ENCODE measurements at regions not wholly inside any gene's neighbourhood (a gene's known extent, or its start where the extent isn't known, plus 50 kb on each side); places are given as distances from the start of the nearest gene placed in this dataset.

DNA sequence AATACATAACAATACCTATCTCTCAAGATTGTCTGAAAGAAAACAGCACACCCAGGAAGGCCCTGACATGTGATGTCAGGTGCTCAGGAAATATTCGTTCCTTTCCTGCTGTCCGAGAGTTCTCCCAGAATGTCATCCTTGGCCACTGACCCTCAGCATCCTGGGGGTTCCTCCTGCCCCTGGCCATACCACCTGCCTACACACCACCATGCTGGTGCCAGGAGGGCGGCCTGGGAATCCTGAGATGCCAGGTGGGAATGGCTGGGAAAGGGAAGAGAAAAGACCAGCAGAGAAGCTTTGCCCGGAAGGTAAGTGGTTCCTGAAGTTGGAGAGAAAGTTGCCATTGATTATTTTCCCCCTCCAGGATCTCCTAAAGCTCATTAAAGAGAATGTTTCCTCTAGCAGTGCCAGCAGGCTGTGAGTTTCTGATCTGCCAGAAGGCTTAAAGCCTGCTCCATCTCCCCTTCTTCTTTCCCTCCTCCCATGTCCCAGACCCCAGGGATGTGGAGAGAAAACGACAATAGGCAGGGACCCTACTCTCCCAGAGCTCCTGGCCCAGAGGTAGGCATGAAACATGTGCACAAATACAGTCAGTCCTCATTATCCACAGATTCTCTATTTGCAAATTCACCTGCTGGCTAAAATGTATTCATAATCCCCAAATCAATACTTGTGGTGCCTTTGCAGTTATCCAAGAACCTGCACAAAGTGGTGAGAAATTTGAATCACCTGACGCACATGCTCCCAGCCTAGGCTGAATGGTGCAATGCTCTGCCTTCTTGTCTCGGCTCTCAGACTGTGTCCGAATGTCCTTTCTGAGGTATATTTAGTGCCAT is 147.1 kb upstream of the MYCN start:
- no peak for DNase-seq (ENCODE audit: low read depth in 2 of 2)

DNA sequence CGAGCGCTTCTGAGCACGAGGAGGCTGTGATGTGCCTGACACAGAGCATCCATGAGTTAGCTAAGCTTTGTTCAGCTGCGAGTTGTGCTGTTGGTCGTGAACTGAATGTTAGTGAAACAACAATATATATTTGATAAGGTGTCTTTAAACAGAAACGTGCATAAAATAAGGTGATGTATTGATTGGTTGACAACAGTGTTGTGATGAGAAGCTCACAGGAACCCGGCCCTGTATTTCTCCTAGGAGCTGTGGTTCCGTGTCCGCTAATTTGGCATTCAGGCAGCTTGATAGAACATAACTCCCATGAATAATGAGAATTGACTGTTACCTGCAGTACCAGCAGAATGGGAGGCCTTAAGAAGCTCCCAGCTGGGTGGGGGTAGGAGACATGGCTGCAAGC is 146.4 kb upstream of the MYCN start:
- no peak for DNase-seq (ENCODE audit: low read depth in 2 of 2)

DNA sequence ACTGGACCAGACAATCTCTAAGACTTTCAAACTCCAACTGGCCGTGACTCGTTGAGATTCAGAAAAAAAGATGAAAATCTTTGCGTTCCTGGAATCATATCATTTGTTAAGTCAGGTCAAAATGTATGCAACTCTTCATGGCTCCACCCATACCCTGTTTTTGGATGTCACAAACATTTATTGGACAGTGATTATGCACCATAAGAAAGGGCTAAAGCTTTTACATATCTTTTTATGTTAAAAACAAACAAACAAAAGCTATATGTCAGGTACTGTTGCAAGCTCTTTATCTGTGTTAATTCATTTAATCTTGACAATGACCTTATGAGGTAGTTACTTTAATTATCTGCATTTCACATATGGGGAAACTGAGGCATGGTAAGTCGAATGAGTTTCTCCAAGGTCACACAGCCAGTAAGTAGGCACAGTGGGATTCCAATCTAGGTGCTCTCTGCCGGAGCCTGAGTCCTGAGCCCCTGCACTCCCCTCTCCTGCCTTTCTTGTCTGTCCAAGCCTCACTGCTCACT is 145.7 kb upstream of the MYCN start:
- DNase-seq (ENCODE audit: low read depth in 2 of 2) = no peak

DNA sequence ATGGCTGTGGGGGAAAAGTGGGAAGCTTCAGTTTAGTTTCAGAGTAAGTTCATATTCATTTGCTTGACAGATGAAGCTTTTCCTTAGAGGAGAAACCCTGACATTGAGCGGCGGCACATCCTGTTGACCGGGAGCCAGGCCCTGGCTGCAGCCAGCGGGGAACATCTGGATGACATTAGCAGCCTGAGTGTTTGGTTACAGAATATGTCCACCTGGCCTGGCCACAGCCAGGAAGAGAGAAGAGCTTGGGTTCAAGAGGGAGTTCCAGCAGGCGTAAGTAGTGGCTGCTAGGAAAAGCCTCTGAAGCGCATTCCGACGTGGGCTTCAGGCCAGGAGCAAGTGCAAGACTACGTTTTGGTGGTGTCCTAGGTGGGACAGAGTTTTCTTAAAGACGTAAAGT is 144.9 kb upstream of the MYCN start:
- DNase-seq (ENCODE audit: low read depth in 2 of 2) = no peak

DNA sequence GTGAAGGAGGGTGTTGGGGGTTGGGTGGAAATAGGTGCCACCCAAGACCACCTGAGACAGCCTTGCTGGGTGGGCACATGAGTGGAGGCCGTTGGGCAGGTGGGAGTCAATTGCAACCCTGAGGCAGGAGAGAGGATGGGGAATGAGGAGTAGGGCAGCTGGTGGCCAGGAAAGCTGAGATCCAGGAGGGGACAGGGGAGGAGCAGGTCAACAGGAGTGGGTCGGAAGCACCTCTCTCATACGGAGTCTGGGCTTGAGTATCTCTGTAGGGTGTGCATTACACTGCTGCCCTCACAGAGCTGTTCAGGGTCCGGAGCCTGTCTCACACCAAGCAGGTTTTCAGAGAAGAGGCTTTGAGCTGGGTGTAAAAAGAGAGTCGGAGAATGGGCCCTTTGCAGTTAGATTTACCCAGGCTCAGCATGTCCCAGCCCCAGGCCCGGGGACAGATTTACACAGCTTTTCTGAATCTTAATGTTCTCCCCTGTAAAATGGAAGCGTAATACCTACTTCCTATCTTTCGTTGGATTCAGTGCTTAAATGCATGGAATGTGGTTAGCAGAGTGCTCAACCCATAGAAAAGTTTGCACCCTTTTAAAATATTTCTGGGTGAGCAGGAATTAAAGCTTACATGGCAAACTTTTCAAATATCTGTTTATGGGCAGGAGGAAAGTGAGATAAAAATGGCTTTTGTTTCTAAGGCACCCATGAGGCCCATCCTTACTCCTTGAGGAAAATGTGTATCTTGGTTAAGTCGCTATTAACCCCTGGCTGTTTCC is 144.0 kb upstream of the MYCN start:
- no peak for DNase-seq (ENCODE audit: low read depth in 2 of 2)

DNA sequence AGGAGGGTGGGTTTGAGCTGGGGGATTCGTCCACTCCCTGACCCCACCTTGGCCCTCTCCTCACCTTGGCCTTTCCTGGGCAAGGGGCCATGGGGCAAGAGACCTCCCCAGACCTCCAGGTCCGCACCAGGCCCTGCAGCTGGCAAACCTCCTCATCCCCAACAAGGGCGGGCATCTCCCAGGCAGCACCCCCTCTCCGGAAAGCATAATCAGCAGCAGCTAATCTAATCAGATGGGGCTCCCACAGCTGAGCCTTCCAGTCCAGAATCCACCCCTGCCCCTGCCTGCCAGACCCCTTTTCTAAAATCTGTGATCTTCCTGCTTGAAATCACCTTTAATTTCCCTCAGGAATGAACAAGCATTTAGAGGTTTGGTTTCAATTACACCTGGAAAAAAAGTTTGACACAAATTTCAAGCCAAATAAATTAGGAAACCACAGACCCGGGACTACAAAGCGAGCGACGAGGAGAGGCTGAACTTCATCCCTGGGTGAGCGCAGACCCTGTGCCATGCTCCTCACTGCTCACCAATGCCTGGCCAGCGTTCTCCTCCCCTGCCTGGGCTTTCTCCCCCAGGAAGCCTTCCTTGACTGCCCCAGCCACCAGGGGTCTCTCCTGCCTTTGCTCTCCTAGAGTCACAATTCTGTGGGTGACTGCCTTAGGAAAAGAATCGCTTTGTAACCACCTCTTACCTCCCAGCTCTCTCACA is 143.0 kb upstream of the MYCN start:
- DNase-seq (ENCODE audit: low read depth in 2 of 2) = no peak

DNA sequence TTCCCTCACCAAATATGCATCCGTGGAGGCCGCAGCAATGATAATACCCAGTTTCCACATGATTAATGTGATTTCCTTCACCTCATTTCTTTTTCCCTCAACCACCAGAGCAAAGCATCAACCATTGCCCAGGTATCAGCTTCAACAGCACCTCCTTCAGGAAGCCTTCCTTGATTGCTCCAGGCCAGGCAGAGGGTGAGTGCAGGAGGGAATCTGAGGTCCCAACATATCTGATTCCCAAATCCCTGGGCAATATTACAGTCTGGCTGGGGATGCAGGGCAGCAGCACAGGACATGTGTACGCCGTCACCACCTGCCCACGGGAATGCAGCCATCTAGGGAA is 142.4 kb upstream of the MYCN start:
- DNase-seq (ENCODE audit: low read depth in 2 of 2) = no peak

DNA sequence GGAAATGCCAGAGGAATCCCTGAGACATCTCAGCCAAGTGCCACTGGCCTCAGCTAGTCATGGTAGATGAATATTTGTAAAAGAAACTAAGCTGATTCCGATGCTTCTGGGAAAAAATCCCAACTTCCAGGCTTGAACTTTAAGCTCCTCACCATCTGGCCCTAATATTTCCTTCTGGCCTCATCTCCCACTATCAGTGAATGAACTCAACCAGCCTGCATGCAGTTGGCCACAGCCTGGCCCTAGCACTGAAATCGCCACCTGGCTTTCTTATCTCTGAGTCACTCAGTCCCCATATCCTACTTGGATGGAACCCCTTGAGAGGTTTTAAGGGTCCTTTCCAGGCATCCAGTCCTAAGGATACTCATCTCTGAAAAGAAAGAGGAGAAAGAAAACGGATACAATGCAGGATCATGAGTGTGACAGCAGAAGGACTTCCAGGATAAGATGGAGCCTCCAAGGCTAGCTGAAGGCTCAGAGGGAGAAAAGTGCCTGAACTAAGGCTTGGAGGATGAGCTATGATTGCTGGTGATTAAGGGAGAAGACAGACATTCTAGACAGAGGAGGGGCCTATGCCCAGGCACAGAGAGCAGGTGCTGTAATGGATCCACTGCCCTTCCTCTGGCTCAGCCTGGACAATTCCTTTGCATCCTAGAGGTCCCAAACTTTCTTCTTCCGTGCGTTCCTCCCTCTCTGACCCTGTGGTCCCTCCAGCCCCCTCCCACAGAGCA is 141.5 kb upstream of the MYCN start:
- DNase-seq (ENCODE audit: low read depth in 2 of 2) = no peak

DNA sequence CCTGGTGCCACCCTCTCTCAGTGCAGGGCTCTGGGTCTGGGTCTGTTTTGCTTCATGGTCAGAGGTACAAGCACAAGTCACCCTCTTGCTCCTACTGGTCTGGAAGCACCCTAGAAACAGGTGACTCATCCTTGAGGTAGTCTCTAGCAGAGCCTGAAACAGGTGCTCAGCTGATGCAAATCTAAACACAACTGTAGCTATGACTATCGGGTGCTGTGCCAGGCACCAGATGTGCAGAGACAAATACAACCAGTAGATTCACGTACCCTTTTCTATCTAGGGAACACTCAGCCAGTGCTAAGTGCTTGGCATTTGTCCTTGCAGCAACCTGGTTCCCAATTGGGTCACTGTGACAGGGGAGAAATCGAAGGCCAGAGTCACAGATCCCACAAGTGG is 140.9 kb upstream of the MYCN start:
- no peak for DNase-seq (ENCODE audit: low read depth in 2 of 2)

DNA sequence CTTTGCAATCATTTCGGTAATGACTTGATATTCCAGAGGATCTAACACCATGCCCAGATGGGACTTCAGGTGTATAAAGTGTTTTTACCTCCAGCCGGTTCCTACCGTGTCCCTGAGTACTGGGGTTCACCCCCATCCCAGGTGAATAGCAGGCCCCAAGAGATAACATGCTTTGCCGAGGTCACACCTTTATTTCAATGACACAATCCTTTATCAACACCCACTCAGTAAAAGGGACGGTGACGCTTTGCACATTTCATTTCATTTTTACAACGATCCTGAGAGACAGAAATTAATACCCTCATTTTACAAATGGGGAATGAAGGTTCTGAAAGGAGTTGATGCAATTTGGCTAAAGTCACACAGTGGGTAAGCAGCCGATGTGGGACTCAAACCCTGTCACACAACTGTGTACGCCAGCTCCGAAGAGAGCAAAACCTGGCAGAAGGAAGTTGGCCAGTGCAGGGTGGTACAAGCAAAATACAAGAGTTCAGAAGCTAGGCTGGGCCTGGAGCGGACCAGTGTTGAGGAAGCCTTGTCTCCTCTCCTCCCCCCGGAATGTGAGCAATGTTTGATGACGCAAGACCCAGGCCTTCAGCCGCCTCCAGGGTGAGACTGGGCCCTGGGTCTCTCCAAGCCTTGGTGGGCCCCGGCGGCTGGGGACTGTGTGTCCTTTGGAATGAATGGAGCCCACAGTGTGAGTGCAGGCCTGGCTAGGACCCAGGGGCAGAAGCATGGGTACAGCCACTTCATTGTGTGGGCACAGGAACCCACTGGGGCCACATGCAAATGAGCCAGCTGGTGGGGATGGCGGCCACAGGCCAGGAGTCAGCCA is 139.6 kb upstream of the MYCN start:
- DNase-seq (ENCODE audit: low read depth in 2 of 2) = no peak

DNA sequence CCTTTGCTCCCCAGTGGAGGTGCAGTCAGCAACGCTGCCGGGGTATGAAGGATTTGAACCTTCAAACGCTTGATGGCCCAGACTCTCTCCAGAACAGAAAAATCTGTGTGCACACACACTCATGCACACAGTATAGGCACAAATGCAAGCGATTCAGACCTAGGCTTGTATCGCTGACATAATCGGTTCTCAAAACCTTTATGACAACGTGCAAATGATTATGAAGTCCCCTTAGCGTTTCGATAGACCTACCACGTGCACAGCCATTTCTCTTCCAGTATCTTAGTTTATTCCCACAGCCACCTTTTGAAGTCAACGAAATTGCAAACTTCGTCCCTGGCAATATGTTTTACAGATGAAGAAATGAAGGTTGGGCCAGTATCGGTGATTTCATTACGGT is 138.9 kb upstream of the MYCN start:
- no peak for DNase-seq (ENCODE audit: low read depth in 2 of 2)

DNA sequence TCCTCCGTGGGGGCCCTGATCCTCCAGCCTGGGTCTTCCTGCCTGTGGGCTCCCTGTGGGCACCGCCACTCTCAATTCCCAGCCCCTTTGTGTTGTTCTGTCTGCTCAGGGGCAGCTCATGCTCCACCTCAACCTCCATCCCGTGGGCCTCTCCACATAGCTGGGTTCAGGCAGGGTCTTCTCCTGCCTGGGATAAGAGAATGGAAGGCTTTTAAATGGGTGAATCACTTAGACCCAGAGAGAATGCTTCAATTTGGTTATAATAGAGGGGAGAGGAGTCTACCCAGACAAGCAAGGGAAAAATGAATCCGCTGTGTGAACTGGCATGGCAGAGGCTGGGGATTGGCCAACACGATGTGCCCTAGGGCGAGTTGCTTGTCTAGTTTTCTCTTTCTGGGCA is 138.4 kb upstream of the MYCN start:
- no peak for DNase-seq (ENCODE audit: low read depth in 2 of 2)

DNA sequence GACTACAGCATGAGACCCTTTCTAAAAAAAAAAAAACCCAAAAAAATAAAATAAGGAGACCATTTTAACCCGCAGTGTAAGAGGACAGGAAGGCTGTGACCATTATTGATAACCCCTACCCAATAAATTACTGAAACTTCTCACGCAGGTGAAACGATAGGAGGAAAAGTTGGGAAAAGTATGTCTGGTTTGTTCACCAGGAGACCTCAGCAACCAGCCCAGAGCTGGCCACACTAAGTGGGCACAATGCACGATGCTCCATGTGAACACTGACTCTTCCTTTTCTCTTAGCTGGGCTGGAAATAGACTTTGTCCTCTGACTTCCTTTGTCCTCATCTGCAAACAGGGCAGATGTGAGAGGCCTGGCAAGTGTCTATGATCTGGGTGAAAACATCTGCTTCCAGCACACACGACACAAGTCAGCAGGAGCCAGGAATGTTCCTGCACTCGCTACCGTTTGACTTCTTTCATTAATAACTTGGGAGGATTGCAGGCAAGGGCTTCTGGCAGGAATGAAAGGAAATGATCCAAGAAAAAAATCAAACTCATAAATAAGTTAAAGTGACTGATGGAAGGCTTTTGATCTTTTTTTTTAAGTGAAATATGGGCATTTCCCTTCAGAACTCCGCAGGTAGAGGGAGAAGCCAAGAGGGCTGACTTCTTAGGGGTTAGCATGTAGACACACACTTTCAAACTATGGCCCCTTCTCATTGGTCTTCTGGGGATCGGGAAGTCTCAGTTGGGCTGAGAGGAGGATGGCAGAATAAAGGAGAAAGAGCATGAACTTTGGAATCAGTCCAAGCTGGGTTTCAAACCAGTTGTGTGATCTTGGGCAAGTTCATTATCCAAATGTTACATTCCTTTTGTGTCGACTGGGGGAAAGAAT is 137.4 kb upstream of the MYCN start:
- DNase-seq (ENCODE audit: low read depth in 2 of 2) = peak in 1 of 2 donors; percentile 12

DNA sequence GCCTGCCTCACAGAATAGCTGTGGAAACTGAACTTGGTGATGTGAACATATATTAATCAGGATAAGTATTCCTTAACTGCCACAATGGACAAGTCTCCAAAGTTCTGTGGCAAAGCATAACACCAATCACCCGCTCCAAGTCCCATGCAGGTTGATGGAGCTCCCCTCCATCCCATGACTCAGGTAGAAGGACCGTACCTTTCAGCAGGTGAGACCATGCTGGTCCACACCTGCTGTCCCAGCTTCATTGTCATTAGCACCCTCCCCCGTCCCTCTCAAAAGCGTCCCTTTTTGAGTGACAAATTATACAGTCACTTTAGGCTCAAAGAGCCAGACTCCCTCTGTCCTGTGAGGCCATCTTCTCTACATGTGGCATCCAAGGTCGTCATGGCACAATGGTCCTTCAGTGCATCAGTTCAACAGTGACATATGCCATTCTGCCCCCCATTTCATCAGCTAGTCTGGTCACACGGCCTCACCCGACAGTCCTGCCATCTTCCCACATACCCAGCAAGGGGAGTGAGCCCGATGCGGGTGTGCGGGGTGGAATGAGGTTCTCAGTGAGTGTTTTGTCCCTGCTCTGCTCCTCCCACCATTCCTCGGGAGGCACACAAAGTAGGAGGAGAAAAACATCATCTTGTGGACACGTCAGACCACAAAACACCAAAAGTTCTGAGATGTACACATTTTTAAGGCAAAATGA is 136.7 kb upstream of the MYCN start:
- DNase-seq (ENCODE audit: low read depth in 2 of 2) = no peak

DNA sequence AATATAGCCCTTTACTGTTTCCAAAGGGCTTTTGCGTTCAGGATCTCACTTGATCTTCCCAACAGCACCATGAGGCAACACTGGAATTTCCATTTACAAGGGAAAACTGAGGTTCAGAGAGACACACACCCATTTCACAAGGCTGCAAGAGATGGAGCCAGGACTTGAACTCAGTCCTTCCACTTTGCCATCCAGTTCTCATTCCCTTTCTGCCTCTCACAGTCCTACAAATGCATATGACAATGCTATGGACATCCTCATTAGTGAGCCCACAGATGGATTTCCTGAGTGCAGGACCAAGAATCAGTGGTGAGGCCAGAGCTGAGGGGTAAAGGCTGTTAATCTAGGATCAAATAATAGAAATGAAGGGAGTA is 136.1 kb upstream of the MYCN start:
- DNase-seq (ENCODE audit: low read depth in 2 of 2) = no peak

DNA sequence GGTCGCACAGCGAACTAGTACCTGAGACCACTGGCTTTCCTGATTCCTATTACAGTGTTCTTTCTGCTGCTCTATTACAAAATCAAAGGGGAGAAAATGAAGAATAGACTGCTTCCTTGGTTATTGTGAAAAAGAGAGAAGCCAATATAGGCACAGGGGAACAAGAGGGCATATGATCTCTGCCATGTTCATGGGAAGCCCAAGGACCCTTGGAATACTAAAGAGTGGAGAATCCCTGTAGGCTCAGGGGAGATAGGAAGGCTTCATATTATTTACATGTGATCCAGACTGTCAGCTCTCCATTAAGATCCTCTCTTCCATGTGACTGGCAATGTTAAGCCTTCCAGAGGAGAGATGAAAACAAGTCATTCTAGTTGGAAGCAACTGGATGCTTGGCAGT is 135.7 kb upstream of the MYCN start:
- DNase-seq (ENCODE audit: low read depth in 2 of 2) = no peak

DNA sequence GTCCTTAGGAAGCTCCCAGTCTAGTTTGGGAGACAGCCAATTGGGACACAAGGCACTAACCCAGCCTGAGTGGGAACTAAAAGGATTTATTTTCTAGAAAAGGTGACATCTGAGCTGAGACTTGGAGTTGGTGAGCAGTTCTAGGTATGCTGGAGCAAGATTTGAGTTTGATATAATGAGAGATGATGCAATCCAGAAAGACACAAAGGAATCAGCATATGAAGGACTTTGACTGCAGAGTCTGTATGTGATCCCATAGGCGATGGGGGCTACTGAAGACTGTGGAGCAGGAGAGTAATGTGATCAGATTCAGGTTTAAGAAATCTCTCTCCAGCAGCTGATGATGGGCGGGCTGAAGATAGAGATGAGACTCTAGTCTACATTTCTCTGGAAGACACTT is 135.1 kb upstream of the MYCN start:
- no peak for DNase-seq (ENCODE audit: low read depth in 2 of 2)

DNA sequence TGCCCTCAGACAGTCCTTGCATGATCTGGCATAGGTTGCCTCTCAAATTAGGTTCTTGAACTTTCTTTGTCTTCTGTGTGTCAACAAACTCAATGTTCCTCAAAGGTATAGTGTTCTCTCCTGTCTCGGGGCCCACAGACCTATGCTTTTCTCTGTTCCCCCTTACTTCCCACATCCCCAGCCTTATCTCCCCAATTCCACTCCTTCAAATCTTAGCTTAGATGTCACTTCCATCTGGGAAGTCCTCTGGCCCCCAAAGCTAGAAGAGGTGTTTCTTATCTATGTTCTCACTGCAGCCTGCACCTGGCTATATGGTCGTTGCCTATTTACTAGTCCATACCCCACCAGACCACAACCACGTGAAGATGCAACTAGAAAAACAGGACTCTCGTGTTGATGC is 134.6 kb upstream of the MYCN start:
- no peak for DNase-seq (ENCODE audit: low read depth in 2 of 2)

DNA sequence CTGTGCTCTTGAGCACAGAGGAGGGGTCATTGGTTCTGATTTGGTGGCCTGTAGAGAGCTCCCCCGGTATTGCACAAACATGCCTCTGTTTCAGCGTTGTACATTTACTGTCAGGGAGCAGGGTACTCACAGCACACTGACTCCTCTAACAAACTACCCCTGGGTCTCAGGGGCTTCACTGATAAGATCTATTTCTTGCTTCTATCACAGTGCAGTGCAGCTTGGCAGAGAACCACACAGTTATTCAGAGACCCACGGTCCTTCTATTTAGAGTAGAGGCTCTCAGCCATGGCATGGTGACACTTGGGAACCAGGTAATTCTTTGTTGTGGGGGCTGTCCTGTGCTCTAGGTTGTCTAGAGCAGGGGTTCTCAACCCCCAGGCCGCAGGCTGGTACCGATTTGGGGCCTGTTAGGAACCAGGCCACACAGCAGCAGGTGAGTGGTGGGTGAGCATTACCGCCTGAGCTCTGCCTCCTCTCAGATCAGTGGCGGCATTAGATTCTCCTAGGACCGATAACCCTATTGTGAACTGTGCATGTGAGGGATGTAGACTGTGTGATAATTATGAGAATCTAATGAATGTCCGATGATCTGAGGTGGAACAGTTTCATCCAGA is 133.4 kb upstream of the MYCN start:
- no peak for DNase-seq (ENCODE audit: low read depth in 2 of 2)

Data from dermis microvascular lymphatic vessel endothelial cell (primary cell).